ENCODE measurements at regions not wholly inside any gene's neighbourhood (a gene's known extent, or its start where the extent isn't known, plus 50 kb on each side); places are given as distances from the start of the nearest gene placed in this dataset.

- DNase-seq (ENCODE audit: low spot score) = no peak
These were observed 229.7 kb upstream of the AGAP1 start for GRCh38 chr2:235264121-235264493.

GRCh38 chr2:235264512-235264911 lies 229.3 kb upstream of the AGAP1 start:
- DNase-seq (ENCODE audit: low spot score) = no peak

DNA sequence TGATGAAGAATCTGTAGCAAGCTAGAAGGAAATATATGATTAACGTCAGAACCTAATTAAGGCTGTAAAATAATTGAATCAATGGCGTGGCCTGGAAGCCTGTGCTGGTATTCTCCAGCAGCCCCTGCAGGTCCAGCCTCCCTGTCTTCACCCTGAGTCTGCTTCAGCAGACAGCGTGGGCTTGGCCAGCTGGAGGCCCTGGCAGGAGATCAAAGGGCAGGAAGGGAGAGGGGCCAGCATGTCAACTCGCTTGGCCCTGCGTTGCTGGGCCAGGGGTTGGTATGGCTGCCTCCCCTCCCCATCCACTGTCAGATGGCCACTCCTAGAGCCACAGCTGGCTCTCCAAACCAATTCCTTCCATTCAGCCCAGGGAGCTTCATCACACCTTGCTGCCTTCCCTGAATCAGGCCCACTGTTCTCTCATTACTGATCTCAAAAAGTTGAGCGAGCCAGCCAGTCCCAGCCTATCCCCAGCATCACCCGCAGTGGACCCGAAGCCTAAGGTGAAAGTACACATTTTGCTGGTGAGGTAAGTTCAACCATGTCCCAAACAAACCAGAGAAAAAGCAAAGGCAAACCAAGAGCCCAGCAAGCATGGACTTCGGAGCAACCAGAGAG lies 228.4 kb upstream of the AGAP1 start:
- DNase-seq (ENCODE audit: low spot score) = no peak

- DNase-seq (ENCODE audit: low spot score) = no peak
These were observed 226.6 kb upstream of the AGAP1 start for GRCh38 chr2:235267251-235267650.

GRCh38 chr2:235268535-235268934 lies 225.3 kb upstream of the AGAP1 start:
- no peak for DNase-seq (ENCODE audit: low spot score)

- no peak for DNase-seq (ENCODE audit: low spot score)
These were observed 223.6 kb upstream of the AGAP1 start for GRCh38 chr2:235270291-235270690.

DNA sequence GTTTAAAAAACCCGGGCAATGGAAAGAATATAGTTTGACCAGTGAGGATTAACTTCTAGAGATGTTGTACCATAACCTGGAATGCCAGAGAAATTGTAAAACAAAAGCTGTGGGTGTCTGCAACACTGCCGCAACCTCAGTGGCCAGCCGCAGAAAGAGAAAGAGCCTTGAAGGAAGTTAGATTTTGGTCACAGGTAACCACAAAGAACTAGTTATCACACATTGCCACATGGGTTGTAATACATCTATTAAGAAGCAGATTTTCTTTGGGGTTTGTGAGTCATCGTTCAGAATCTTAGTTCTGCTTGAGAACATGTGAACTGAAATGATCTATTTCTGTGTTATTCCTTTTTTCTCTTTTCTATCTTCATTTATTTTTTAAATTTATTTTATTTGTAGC lies 222.9 kb upstream of the AGAP1 start:
- no peak for DNase-seq (ENCODE audit: low spot score)

- no peak for DNase-seq (ENCODE audit: low spot score)
These were observed 221.9 kb upstream of the AGAP1 start for GRCh38 chr2:235271936-235272335.

DNA sequence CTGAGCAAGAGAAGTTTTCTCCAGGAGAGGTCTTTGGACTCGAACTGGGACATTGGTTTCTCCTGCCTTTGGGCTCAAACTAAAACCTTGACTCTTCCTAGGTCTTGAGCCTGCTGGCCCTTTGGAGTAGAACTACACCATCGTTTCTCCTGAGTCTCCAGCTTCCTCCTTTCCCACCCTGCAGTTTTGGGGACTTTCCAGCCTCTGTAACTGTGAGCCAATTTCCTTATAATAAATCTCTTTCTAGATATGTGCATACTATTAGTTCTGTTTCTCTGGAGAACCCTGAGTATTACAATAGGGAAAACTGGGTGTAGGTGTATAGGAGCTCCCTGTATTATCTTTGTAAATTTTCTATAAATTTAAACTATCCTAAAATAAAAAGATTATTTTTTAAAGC lies 219.8 kb upstream of the AGAP1 start:
- no peak for DNase-seq (ENCODE audit: low spot score)

- DNase-seq (ENCODE audit: low spot score) = no peak
These were observed 216.4 kb upstream of the AGAP1 start for GRCh38 chr2:235277485-235277884.

DNA sequence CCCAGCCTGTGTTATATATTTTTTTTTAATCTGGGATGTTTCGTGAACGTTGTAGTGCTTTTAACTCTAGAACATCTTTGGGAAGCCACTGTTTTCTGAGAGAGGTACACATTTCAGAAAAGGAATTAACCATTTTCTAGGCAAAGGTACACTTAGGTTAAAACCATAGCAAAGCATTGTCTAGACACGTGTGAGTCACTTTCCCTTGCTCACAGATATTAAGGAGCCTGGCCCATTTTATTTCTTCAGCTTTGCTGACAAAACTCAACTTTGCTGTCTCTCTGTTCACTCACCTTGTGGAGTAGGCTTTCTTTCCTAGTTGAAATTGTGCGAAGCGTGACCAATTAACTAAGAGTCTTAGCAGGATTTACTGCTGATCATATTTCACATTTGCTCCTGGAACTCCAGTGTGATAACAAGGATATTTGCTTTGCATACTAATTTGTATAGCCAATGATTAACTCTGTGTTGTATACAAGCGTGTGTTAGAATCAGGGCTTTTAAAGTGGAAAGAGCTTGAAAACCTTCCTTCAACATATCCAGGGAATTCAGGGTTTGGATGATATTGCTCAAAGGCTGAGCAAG lies 215.0 kb upstream of the AGAP1 start:
- DNase-seq (ENCODE audit: low spot score) = no peak

- no peak for DNase-seq (ENCODE audit: low spot score)
These were observed 213.9 kb upstream of the AGAP1 start for GRCh38 chr2:235279965-235280364.

DNA sequence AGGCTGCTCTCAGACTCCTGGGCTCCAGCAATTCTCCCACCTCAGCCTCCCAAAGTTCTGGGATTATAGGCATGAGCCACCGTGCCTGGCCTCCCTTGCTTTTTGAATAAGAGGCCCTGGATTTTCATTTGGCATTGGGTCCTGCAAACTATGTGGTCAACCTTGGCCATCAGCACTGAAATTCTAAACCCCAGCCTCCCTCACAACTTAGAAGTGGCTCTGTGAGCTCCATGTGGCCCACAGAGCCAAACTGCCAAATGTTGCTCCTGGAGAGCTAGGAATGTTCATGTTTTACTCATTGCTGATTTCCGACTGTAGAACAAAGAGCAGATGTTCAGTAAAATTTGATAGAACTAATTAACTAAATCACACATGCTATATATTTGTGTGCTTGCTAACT lies 210.6 kb upstream of the AGAP1 start:
- no peak for DNase-seq (ENCODE audit: low spot score)

- DNase-seq (ENCODE audit: low spot score) = no peak
These were observed 207.0 kb upstream of the AGAP1 start for GRCh38 chr2:235286622-235287374.

DNA sequence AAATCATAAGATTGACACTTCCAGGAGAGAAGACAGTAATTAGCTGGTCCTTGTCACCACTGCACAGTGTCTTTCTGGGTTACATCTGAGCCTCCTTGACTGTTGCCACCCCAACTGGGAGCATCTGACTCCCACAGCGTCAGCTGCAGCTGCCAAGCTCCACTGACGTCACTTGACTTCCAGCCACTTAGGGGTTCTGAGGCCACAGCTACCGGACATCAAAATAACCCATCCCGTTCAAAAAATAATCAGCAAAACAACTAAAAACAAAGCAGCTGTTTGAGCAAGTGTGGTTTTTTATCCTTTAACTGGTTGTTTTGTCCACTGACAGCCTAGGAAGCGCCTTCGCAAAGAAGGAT lies 206.5 kb upstream of the AGAP1 start:
- no peak for DNase-seq (ENCODE audit: low spot score)

- no peak for DNase-seq (ENCODE audit: low spot score)
These were observed 202.4 kb upstream of the AGAP1 start for GRCh38 chr2:235291461-235291860.

GRCh38 chr2:235293061-235293460 lies 200.8 kb upstream of the AGAP1 start:
- DNase-seq (ENCODE audit: low spot score) = no peak

DNA sequence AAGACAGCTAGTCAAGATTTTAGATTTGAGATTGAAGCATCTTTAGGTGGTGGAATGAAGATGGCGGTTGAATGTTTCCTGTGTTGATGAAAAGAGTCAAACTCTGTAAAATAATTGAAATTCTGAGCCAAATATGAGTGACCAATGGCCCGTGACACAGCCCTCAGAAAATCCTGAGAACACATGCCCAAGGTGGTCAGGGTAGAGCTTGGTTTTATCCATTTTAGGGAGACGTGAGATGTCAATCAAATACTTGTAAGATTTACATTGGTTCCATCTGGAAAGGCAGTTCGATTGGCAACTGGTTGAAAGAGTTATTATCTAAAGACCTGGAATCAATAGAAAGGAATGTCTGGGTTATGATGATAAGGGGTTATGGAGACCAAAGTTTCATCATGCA lies 198.0 kb upstream of the AGAP1 start:
- DNase-seq (ENCODE audit: low spot score) = no peak

DNA sequence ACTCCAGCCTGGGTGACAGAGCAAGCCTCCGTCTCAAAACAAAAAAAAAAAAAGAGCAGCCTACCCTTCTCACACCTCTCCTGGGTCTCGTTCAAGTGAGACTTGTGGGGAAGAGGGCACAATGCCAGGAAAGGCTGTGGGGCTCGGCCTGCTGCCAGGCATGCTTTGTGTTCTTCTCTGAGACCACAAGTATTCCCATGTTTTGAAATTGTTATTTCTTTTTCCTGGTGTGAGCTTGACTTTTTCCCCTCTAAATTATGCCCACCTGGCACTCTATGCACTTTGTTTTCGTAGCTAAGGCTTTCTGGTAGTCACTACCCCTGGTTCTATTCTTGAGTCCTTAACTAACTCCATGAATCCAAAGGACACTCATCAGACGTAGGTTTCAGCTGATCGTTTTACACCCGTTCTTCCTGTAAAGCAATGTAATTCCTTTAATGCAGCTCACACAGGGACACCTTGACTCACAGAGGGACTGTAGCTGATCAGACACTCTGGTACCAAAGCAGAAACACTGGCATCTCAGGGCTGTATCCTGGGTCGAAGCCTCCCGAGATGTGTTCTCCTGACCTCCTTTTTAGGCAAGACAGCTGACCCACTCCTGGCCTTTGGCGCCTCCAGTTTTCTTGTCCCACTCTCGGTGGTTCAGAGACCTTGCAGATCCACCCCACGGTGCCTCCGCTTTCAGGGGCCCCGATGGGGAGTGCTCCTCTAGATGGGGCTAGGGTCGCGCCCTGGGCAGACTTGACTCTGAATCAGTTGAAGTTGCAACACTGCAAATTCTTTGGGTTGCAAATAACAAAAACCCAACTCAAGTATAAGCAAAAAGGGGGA lies 193.3 kb upstream of the AGAP1 start:
- DNase-seq (ENCODE audit: low spot score) = no peak

DNA sequence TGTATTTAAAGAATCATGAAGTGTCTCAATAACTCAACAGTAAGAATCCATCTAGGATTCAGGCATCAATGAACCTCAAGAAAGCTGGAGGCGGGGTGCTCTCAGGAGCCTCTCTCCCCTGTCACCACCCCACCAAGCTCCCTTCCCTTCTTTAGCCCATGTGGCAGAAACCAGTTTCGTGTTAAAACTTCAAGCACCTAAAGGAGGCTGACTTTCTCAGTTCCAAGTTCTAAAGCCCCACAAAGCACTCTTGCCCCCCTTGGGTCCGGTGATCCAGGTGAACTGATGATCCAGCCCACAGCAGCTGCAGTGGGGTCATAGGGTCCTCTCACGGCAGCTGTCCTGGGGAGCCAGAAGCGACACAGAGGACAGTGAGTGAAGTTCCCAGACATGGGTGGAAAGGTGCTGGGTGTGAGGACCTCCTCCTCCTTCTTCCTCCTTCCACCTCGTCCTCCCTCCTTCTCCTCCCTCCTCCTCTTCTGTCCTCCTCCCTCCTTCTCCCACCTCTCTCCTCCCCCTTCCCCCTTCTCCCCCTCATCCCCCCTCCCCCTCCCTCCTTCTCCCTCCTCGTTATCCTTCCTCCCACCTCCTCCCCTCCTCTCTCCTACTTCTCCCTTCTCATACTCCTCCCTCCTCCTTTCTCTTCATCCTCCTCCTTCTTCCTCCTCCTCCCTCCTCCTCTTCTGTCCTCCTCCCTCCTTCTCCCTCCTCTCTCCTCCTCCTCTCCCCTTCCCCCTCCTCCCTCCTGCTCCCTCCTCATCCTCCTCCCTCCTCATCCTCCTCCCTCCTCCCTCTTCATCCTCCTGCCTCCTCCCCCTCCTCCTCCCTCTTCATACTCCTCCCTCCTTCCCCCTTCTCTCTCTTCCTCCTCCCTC lies 192.4 kb upstream of the AGAP1 start:
- no peak for DNase-seq (ENCODE audit: low spot score)

DNA sequence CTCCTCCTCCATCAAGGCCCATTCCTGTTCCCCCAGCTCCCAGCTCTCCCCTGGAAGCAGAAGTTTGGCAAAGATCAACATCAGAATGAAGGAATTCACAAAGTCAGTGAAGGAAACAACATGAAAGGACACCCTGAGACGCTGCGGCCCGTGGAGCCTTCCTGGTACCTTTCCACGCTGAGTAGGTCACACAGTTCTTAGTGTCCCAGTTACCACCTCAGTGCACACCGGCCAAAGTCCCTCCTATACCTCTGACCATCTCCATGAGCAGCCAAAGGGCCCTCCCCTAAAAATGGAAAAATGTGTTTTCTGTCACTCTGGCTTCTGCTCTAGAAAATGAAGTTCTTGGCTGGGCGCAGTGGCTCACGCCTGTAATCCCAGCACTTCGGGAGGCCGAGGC lies 191.6 kb upstream of the AGAP1 start:
- DNase-seq (ENCODE audit: low spot score) = no peak

All from HuH-7.5 (cell line).